ENCODE measurements at regions not wholly inside any gene's neighbourhood (a gene's known extent, or its start where the extent isn't known, plus 50 kb on each side); places are given as distances from the start of the nearest gene placed in this dataset.

DNA sequence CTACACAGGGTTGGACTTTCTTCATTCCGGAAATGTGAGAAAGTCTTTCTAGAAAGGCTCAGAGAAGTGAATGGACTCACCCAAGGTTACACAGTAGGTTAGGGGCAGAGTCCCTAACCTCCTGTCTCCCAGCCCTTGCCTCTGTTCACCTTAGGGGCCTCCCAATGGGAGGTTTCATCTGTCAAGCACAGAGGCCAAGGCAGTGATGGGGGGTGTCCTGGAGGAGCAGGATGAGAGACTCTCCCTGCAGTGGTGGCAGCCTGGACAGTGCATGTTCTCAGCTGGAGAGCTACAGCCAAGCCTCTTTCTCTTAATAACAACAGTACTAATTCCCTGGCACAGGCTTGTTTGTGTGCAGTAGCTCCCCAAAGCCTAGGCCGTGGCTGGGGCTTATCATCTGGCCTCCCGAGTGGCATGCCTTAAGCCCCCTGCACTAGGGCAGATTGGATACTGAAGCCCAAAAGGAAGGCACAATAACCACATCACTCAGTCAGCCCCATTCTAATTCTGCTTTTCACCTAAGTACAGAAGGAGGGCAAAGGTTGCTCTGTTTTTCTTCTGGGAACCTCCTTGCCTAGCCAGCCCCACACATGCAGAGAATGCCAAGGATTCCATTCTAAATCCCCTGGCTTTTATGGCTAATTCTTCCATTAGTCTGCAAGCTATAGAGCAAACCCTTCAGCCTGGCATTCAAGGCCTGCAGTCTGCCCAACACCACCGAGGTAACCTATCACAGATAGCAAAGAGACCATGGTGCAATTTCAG, 50.2 kb upstream of the XPA start:
- no peak for DNase-seq (ENCODE audit: low read depth in 2 of 3, low spot score in 2 of 3)

DNA sequence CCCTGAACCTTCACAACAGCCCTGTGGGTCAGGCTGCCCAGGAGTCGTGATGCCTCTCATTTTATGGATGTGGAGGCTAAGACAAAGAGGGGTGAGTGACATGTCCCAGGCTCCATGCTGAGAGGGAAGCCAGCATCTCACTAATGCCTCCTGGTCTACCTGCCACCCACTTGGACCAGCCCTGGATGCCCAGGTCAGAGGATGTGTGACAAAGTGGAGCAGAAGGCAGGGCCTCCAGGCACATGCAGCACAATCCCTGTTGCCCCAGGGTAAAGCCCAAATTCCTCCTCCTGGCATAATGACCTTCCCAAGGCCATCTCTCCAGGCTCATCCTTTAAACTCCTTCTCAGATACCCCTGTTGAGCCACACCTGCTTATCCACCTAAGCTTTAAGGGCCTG, 51.4 kb upstream of the XPA start:
- no peak for DNase-seq (ENCODE audit: low read depth in 2 of 3, low spot score in 2 of 3)

DNA sequence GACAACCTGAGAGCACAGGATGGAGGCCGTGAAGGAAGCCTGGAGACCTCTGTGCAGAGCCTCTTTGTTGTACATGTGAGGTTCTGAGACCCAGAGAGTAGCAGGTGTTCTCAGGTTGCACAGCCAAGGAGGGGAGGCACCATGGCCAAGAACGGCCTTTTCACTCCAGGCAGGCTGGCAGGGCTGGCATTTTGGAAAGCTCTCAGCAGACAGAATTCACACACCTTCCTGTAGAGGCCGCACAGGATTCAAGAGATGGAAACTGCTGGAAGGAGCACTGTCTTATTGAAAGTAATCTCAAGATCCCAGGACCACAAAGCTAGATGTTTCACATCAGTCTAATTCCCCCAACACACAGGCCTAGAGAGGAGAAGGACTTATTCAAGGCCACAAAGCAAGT, 52.8 kb upstream of the XPA start:
- no peak for DNase-seq (ENCODE audit: low read depth in 2 of 3, low spot score in 2 of 3)

DNA sequence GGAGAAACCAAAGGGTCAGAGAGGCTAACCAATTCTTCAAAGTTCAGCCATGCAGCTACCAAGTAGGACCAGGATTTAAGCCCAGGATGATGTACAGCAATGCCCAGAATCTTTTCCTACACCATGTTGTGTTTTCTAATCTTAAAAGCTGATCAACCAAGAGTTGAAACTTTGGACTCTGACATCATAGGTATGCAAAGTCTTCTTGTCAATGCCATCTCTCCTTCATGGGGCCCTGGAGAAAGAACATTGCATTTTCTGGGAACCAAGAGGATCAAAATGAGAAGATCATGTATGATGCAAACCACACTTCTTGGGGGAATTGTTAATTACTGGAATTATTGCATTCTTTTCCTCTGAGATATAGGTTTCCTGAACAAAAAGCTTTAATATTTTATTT, 54.4 kb upstream of the XPA start:
- no peak for DNase-seq (ENCODE audit: low read depth in 2 of 3, low spot score in 2 of 3)

DNA sequence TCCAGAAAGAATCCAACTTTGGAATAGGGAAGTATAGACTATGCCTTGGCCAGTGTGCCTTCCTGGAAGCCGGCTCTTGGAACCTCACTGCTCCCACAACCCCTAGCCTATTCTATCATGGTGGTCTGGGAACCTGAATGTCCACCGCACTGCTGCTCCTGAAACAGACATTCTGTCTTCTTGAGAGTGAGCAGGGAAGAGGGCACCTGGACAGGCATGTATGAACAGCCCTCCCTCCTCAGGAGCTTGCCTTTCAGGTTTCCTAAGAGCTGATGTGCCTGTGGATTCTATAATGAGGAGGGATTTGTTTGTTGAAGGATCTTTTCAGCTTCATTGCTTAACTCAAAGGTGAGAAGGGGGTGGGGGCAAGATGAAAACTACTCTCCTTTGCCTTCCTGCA, 55.1 kb upstream of the XPA start:
- no peak for DNase-seq (ENCODE audit: low read depth in 2 of 3, low spot score in 2 of 3)

DNA sequence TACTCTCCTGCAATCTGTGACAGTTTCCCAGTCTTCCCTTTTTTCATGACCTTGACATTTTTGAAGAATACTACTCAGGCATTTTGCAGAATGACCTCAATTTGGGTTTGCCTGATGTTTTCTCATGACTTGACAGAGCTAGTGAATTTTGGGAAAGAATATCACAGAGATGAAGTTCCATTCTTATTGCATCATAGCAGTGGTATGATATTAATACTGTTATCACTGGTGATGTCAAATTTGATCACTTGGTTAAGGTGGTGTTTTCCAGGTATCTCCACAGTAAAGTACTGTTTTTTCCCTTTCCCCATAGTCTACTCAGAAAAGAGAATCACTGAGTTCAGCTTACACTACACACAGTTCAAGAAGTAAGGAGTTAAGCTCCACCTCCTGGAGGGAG, 56.2 kb upstream of the XPA start:
- DNase-seq (ENCODE audit: low read depth in 2 of 3, low spot score in 2 of 3), result no peak

DNA sequence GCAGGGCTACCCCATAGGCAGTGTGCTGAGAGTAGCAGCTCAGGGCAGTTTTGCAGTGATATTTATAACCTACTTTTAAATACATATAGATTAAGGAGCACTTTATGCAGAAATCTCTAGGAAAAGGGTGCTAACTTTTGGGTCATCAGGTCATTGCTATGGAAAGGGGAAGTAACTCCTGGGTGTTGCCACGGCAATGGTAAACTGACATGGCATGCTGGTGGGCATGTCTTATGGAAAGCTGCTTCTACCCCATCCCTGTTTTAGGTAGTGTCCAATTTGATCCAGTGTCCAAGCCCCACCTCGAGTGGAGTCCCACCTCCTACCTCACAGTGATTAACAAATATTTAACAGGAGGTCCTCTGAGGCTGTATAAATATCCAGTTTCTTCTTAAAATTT, 56.8 kb upstream of the XPA start:
- no peak for DNase-seq (ENCODE audit: low read depth in 2 of 3, low spot score in 2 of 3)

DNA sequence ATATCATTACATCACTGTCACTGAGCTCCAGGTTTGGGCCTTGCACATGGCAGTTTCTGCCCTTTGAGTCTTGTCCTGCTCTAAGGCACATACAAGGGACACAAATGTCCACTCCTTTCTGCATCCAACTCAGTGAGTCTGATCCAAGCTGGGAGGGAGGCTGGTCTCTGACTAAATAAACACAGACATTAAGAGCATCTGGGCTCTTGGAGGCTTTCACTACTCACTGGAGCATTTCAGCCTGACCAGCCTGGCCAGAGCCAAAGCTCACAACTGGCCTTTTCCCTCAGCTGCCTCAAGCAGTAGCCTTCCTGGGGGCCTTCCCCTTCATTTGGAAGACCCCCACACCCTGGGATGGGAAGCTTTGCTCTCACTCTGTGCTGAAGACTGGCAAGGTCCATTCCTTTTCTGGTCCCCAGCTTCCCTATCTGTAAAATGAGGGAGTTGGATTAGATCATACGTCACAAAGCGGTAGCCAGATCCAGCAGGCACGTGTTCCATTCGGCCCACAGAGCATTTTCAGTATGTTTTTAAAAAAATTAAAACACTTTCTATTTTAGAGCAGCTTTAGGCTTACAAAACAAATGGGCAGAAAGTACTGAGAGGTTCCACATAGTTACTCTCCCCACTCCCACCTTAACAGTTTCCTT, 58.6 kb upstream of the XPA start:
- no peak for DNase-seq (ENCODE audit: low read depth in 2 of 3, low spot score in 2 of 3)

DNA sequence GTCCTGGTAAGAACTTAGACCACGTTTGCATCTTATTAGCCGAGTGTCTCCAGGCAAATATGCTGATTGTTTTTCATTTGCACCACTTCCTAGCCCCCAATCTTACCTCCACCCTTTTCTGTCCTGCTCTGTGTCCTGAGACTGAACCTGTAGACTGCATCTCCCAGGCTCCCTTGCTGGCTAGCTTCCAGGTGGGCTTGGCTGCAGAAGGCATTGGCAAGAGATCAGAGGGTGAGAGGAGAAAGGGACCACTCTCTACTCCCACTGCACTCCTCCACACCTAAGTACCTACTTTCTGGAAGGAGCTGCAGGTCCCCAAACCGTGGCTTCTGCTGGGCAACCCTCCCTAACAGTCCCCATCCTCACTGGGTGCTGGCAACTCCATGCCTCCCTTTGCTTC, 59.9 kb upstream of the XPA start:
- DNase-seq (ENCODE audit: low read depth in 2 of 3, low spot score in 2 of 3), result no peak

DNA sequence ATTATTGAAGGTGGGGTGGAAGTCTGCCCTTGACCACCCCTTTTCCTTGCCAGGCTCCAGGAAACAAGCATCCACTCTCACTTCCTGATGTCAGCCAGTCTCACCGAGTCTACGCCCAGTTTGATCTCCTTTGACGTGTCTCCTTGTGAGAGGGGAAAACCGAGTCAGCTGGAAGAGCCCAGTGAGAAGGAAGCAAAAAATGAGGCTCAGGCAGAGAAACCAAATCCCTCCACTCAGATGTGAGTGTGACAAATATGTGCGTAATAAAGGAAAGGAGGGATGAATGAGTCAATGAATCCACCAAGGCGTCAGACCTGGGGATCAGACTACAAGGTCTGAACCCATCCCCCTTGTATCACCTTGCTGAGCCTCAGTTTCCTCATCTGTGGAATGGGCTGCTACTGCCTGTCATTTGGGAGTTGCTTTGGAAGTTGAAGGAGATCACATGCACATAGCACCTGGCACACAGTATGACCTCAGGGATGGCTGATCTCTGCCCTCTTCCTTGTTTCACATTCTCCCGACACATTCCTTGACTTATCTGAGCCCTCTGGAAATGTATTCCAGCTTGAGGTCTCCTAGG, 61.3 kb upstream of the XPA start:
- DNase-seq (ENCODE audit: low read depth in 2 of 3, low spot score in 2 of 3), result no peak

DNA sequence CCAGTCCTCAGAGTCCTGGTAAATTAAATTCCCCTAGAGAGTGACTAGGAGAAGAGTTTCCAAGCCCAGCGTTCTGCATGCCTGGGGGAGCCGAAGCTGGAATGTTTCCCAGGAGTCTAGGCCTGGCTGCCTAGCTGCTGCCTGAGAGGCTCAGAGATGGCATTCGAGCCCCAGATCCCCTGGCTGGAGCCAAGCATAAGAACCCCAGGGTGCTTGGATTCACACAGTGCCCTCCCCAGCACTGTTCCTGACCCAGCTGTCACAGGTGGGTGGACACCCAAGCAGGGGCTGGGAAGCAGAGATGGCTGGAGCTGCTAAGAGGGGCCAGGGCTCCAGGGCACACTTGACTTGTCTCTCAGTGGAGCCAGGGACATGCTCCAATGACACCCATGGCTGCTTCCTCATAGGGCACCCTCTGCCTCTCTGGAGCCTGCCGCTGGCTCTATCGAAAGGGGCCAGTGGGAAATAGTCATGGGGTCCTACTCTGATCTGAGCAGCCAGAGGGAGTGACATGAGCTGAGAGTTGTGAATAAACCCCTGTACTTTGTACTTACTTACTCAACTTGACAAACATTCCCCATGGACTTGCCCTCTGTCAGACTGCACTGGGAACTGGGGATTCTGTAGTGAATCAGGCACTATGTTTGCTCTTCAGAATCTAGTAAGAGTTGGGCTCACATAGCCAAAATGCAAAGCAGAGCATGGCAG, 62.6 kb upstream of the XPA start:
- DNase-seq (ENCODE audit: low read depth in 2 of 3, low spot score in 2 of 3), result no peak

DNA sequence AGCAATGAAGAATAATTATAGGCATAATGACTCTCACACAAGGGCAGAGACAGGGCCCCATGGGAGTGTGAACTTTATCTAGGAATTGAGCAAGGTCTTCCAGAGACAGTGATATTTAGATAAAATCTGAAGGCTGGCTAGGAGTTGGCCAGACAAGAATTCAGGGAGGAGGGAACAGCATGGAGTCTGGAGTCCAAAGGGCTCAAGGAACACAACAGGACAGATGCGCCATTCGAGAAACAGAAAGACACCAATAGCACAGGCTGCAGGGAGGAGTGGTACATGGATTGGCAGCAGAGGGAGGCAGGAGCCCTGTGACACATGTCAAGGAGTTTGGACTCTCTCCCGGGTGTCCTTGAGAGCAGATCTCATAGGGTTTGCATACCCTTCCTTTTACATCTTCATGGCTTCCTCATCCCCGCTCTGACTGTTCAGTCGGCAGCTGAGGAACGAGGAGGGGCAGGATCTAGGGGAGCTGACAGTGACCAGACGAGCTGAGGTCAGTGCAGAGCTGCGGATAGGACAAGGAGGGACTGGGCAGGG, 64.0 kb upstream of the XPA start:
- no peak for DNase-seq (ENCODE audit: low read depth in 2 of 3, low spot score in 2 of 3)

DNA sequence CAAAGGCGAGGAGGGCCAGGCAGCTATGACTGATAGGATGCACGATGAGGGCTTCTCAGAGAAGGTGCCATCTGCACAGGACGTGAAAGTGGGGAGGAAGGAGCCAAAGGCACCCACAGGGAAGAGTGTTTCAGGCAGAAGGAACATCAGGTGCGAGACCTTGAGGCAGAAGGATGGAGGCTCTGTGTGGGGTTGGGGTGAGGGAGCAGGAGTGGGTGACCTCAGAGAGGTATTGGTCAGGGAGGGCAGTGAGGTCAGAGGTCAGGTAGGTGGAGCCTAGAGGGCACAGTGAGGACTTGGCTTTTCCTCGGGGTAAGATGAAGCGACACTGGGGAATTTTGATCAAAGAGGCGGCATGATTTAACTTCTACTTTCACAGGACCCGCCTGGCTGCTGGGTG, 64.7 kb upstream of the XPA start:
- no peak for DNase-seq (ENCODE audit: low read depth in 2 of 3, low spot score in 2 of 3)

DNA sequence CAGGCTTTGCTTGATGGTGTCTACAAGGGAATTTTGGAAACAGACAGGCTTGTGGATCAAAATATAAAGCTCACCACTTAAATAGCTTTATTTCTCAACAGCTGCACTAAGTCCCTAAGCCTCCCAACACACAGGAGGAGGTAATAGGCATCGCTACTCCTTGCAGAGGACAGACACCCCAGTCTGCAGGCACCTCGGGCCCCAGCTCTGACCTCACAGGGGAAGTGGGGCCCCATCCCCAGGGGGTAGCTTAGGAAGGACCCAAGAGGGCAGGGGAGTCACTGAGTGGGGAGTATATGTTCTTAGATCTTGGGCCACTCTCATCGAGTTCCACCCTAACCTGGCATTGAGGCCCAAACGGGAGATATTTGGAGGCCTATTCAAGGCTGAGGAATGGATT, 66.7 kb upstream of the XPA start:
- no peak for DNase-seq (ENCODE audit: low read depth in 2 of 3, low spot score in 2 of 3)

DNA sequence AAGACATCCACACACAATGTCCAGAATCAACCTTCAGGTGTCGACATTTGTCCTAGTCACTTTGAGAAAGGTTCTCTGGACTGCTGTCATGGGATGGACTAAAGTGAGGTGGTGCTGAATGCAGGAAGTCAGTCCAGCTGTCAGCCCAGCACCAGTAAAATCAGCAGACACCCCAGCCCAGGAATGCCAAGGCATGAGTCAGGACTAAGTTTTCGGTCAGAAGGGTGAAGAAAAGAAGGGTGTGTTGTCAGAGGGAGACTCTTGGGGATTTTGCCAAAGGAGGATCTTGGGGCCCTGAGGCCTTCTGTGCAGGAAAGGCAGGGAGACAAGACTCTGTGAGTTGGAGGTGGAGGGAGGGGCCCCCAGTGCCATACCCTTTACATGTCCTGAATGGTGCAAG, 69.0 kb upstream of the XPA start:
- no peak for DNase-seq (ENCODE audit: low read depth in 2 of 3, low spot score in 2 of 3)

DNA sequence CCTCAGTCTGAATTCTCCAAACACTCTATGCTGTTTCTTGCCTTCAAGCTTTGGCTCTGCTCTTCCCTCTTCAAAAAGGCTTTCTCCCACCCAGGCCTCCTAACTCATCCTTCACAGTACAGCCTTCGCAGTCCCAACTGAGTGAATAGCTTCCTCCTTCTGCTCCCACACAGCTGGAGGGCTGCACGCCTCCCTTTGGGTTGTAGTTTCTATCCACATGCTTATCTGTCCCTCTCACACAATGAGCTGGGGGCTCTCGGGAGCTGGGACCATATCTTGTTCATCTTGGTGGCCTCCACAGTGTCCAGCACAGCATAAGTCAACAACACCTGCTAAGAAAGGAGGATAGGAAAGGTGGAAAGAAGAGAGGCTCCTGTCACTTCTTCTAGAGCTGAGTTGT, 69.5 kb upstream of the XPA start:
- no peak for DNase-seq (ENCODE audit: low read depth in 2 of 3, low spot score in 2 of 3)

DNA sequence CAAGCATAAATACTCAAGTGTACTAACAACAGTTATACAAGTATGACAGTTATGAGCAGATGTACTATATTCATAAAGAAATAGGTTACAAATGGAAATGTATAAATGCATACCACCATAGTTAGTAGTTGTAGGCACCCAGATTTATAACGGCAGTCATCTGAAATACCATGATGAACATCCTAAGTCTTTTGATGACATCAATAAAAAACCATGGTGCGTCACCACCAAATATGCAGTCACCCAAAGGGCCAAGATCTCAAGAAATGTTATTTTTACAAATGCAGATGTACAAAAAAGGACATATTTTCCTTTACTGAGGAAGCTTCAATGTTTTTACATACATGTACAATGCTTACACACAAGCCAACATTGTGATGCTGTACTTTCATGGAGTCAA, 70.8 kb upstream of the XPA start:
- no peak for DNase-seq (ENCODE audit: low read depth in 2 of 3, low spot score in 2 of 3)

DNA sequence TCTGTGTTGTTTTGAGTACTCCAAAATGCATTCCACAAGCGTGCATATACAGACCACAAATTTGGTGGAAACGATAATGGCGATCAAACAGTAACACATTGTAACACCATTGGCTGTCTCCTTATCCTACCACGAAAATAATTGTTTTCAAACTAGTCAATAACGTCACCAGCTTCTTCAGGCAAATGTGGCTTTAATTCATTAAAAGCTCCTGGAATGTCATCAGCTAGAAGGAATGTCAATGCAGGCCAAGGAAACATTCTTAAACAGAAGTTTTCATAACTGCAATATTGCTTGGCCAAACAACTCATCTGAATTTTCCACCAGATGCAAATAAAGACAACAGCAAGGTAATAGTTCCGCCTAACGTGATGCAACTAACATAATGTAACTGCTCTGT, 71.6 kb upstream of the XPA start:
- no peak for DNase-seq (ENCODE audit: low read depth in 2 of 3, low spot score in 2 of 3)

DNA sequence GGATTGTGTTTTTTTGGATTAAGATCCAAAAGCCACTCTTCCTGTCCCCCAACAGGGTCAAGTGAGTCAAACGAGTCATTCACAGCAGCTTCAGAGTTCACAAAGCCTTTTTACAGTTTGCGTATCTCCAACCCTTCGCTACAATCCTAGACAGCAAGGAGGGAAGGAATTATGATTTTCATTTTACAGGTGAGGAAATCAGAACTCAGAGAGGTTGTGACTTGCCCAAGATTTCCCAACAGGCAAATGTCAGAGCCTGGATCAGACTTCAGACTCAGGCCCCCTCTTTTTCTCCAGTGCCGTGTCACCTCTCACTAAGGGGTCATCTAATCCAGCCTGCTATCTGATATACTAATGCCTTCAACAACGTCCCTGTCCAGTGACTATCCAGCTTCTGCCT, 72.1 kb upstream of the XPA start:
- DNase-seq (ENCODE audit: low read depth in 2 of 3, low spot score in 2 of 3), result no peak

DNA sequence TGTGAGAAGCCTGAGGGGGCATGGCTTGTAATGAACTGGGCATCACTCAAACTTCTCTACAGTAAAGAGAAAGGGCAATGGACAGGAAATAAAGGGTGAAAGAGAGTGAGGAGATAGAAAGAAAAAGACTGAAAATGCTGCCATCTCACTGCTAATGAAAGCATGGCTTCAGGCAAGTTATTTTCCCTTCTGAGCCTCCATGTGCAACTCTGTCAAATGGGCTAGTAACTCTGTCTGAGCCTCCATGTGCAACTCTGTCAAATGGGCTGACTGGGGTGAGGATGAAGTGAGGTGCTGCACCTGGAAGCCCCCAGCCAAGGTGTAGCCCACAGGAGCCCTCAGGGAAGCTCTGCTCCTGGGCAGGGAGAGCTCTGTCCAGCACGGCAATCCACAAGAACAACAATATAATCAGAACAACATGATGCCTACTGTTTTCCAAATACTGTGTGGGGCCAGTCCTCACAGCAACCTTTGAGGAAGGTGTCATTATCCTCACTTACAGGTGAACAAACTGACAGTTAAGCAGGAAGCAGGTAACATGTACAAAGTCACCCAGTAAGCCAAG, 73.8 kb upstream of the XPA start:
- no peak for DNase-seq (ENCODE audit: low read depth in 2 of 3, low spot score in 2 of 3)

DNA sequence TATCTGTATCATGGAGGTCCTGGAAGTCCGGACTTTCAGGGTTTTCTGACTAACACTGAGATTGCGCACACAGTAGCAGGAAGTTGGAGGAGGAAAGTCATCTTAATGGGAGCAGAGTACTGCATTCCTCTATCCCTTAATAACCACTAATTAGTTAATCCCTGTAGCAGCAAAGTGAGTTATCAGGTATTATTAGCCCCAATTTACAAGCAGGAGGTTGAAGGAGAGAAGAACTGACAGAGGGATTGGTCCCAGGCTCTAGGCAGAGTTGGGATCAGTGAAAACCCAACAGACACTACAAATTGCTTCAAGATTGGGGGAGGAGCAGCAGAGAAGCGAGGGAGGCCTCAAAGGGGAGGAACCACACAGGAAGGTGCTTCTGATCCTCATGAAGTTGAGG, 74.5 kb upstream of the XPA start:
- DNase-seq (ENCODE audit: low read depth in 2 of 3, low spot score in 2 of 3), result no peak

DNA sequence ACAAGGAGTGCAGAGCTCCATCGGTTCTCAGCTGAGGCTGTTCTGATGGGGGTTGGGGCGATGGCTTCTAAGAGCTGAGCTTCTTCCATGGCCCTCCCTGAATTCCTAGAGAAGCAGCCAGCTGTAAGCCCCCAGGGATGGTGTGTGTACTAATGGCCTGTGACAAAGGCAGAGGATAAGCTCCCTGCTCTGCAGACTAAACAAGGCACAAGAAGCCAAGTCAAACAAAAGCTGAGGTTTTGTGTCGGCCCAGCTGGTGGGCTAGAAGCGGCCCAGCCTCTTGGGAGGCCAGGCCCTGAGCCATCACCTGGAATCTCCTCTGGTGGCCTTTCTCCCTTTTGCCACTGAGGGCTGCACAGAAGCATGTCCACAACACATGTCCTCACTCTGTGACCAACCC, 75.0 kb upstream of the XPA start:
- no peak for DNase-seq (ENCODE audit: low read depth in 2 of 3, low spot score in 2 of 3)
